Ovary (tissue), 7 donors: ENCODE measurements at regions not wholly inside any gene's neighbourhood (a gene's known extent, or its start where the extent isn't known, plus 50 kb on each side); places are given as distances from the start of the nearest gene placed in this dataset.

ENCODE experiments used
- DNase-seq, 5 donors: peaks; one replicate each; pipeline ENCODE4 v3.0.0-alpha.2; 2019 to 2020
- H3K27ac ChIP-seq, 2 donors: fragments of 200-600 bp; one replicate each; pipeline versions ENCODE4 v1.5.1 to v1.8.0; 2019 to 2022
- H3K27me3 ChIP-seq: fragments of 200-600 bp; one replicate; pipeline ENCODE4 v1.8.0; 2022
- H3K36me3 ChIP-seq: fragments of 200-600 bp; sonication (generic); one replicate; pipeline ENCODE4 v1.5.1; 2019
- H3K4me1 ChIP-seq: one replicate; pipeline ENCODE4 v1.8.1; 2013; ENCODE audit warnings: mild to moderate bottlenecking, moderate library complexity; ENCODE audit not compliant: insufficient read depth
- H3K4me3 ChIP-seq: fragments of 200-600 bp; sonication (generic); one replicate; pipeline ENCODE4 v1.5.1; 2017
- H3K9me3 ChIP-seq, 2 donors: fragments of 200-600 bp in 1 of 2; sonication (generic) in 1 of 2; one replicate each; pipeline versions ENCODE4 v1.5.1 to v1.8.1; 2013 to 2019; ENCODE audit warnings: mild to moderate bottlenecking in 1 of 2, moderate library complexity in 1 of 2
- EP300 ChIP-seq: sonication (generic); formaldehyde crosslinking; IDR thresholded peaks from one replicate; pipeline ENCODE4 v1.6.1; 2017; ENCODE audit warnings: antibody characterized with exemption
- POLR2A ChIP-seq: fragments of 450-650 bp; IDR thresholded peaks from one replicate; pipeline ENCODE4 v1.6.1; 2017; ENCODE audit warnings: antibody characterized with exemption, mild to moderate bottlenecking, moderate library complexity
- WGBS, 3 donors: extraction: QIAGEN DNeasy Blood & Tissue Kit in 1 of 3; methylation state at CpG; one replicate each; pipeline versions ENCODE4 v1.1.5 to v1.1.7; 2013 to 2017; 5-methylcytosine and 5-hydroxymethylcytosine counted together
- intact Hi-C, 4 donors: fragments of 100-400 bp; cut with DNase I; formaldehyde crosslinking; loops; one replicate each; pipeline versions ENCODE4 v1.11.0 to v1.15.1; 2022 to 2023
- TF ChIP-seq, protein P1 (sequence below), 3 donors: fragments of 450-650 bp in 2 of 3; fragments of 200-600 bp in 1 of 3; IDR thresholded peaks; one replicate each; pipeline versions ENCODE4 v1.5.1 to v1.8.0; 2016 to 2022; ENCODE audit warnings: antibody characterized with exemption in 3 of 3, mild to moderate bottlenecking in 1 of 3
- donor health status: DM: no; HTN: no; CAD: no; lungs with moderate emphysema.
- donor health status: DM: no; HTN: no; CAD: no.
- donor health status: Bipolar disorder and iron deficiency.
- donor health status: DM: no; HTN: no; CAD: no.
- donor health status: DM: yes; HTN: yes; CAD: no.

DNA sequence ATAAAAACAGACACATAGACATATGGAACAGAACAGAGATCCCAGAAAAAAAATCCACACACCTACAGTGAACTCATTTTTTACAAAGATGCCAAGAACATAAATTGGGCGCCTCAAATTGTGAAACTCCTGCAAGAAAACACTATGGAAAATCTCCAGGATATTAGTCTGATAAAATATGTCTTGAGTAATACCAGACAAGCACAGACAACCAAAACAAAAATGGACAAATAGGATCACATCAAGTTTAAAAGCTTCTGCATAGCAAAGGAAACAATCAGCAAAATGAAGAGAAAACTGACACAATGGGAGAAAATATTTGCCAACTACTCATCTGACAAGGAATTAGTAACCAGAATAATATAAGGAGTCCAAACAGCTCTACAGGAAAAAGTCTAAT, 337.3 kb upstream of the DIPK2B start:
- Histone ChIP-seq H3K27ac (no peak overlapping the region), H3K4me1 (no peaks in the 10 kb centered on the region), H3K4me3 (no peak overlapping the region), H3K27me3 (no peaks in the 10 kb centered on the region), H3K9me3 (no peaks in the 10 kb centered on the region), H3K36me3 (no peaks in the 10 kb centered on the region)
- intact Hi-C loops, result no loop called here
- no peak for TF ChIP-seq POLR2A
- TF ChIP-seq, protein P1, sequence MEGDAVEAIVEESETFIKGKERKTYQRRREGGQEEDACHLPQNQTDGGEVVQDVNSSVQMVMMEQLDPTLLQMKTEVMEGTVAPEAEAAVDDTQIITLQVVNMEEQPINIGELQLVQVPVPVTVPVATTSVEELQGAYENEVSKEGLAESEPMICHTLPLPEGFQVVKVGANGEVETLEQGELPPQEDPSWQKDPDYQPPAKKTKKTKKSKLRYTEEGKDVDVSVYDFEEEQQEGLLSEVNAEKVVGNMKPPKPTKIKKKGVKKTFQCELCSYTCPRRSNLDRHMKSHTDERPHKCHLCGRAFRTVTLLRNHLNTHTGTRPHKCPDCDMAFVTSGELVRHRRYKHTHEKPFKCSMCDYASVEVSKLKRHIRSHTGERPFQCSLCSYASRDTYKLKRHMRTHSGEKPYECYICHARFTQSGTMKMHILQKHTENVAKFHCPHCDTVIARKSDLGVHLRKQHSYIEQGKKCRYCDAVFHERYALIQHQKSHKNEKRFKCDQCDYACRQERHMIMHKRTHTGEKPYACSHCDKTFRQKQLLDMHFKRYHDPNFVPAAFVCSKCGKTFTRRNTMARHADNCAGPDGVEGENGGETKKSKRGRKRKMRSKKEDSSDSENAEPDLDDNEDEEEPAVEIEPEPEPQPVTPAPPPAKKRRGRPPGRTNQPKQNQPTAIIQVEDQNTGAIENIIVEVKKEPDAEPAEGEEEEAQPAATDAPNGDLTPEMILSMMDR (IDR thresholded peaks at IDR 0.05), result no peak
- no peak for TF ChIP-seq EP300
- 58 to 64% (median 60%) methylated on average over 1 of the region's 1 CpG for WGBS, 3 donors
- no peak for DNase-seq

DNA sequence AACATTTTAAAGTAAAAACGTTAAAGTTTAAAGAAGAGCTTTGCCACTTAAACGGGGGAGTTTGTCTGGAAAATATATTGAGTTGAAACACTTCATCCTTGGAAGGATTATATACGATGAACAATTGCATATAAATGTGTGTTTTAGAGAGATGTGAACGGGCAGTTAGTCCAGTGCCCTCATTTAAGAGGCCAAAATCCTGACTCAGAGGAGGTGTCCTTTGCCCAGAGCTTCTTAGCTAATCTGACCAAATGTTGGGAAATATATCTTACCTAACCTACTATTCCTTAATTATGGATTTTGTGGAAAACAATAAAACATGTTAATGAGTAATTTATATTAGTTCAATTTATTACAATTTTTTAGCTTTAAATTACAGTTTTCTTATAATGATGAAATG, 327.2 kb upstream of the DIPK2B start:
- Histone ChIP-seq H3K27me3 (no peaks in the 10 kb centered on the region), H3K4me3 (no peak overlapping the region), H3K9me3 (no peaks in the 10 kb centered on the region), H3K4me1 (no peaks in the 10 kb centered on the region), H3K27ac (no peak overlapping the region), H3K36me3 (no peaks in the 10 kb centered on the region)
- TF ChIP-seq POLR2A, result no peak
- TF ChIP-seq EP300, result no peak
- TF ChIP-seq, protein P1 (IDR thresholded peaks at IDR 0.05), result no peak
- WGBS, 3 donors, result 41 to 48% (median 46%) methylated on average over 4 of the region's 4 CpGs
- intact Hi-C loops, result loop anchor here in 1 of 4 donors (1.0 kb wide), 1 partner anchor 26 kb away; no protein-coding TSS in a partner anchor
- DNase-seq, result no peak

DNA sequence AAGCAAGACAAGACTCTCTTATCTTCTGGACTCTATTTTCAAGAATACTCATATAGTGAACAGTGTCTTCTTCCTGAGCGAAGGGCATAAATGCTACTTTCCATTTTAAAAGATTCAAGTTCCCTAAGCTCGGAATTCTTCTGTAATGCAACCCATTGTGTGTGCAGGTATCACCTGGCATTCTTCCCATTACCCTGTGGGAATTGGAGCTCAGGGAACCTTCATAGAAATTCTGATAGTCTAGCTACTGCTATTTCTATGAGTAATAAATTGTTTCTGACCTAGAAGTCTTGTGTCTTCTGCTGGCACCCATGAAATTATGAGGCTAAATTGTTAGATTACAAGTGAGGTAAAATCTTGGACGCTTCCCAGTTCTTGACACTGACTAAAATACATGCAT, 324.1 kb upstream of the DIPK2B start:
- Histone ChIP-seq H3K4me3 (no peak overlapping the region), H3K27me3 (no peaks in the 10 kb centered on the region), H3K27ac (no peak overlapping the region), H3K9me3 (no peaks in the 10 kb centered on the region), H3K4me1 (no peaks in the 10 kb centered on the region), H3K36me3 (no peaks in the 10 kb centered on the region)
- intact Hi-C loops, result no loop called here
- TF ChIP-seq, protein P1 (IDR thresholded peaks at IDR 0.05), result no peak
- no peak for TF ChIP-seq POLR2A
- no peak for TF ChIP-seq EP300
- DNase-seq, result no peak
- 65 to 72% (median 67%) methylated on average over 3 of the region's 3 CpGs for WGBS, 3 donors

DNA sequence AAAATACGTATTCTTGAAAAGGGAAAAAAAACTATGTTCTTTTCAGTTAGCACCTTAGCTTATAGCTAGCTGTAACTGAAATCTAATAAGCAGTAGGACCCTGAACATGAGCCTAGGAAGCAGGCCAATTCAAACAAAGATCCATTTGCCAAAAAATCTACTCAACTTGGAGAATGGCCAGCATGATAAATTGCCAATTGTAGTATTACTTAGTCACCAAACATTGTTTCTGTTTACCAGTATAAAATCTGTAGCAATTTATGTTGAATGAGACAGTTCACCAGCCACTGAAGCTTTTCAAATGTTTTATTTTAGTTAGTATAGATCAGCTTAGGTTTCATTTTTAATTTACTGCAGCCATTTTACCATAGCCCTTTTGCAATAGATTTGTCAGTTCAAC, 323.6 kb upstream of the DIPK2B start:
- DNase-seq, result no peak
- no peak overlapping the region for H3K4me3 ChIP-seq
- no peak overlapping the region for H3K27ac ChIP-seq
- H3K4me1 ChIP-seq, result no peaks in the 10 kb centered on the region
- WGBS, 3 donors, result 84 to 91% (median 90%) methylated on average over 1 of the region's 1 CpG
- intact Hi-C loops, result no loop called here
- TF ChIP-seq POLR2A (no peak), EP300 (no peak)
- TF ChIP-seq, protein P1 (IDR thresholded peaks at IDR 0.05), result no peak
- H3K36me3 ChIP-seq, result no peaks in the 10 kb centered on the region
- no peaks in the 10 kb centered on the region for H3K9me3 ChIP-seq
- H3K27me3 ChIP-seq, result no peaks in the 10 kb centered on the region

DNA sequence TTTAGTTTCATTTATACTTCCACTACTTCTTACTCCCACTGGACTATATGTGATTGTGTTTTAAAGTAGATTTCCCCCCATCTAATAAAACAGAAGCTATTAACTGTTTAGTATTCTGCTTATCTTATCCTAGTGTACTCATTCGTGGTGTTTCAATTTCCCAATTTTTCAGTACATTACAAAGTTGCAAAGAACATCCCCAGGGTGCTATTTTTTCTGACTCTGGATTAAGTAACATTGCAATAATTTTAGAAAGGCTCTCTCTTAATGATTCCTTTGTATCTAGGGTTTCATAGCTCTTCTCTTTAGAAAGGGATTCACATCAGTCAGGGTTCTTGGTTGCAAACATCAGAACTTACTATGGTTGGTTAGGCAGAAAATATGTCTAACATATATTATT, 317.9 kb upstream of the DIPK2B start:
- H3K36me3 ChIP-seq, result no peaks in the 10 kb centered on the region
- no peak for DNase-seq
- WGBS, 3 donors, result 4 to 14% (median 6%) methylated on average over 1 of the region's 1 CpG
- H3K4me3 ChIP-seq, result no peak overlapping the region
- no peak overlapping the region for H3K27ac ChIP-seq
- no peaks in the 10 kb centered on the region for H3K27me3 ChIP-seq
- TF ChIP-seq POLR2A (no peak), EP300 (no peak)
- TF ChIP-seq, protein P1 (IDR thresholded peaks at IDR 0.05), result no peak
- H3K9me3 ChIP-seq, result no peaks in the 10 kb centered on the region
- peaks cover 2% of the 10 kb centered on the region for H3K4me1 ChIP-seq
- intact Hi-C loops, result loop anchor here in 2 of 4 donors (10.0 kb wide), 2 partner anchors 256 to 886 kb away; no protein-coding TSS in a partner anchor
